ENCODE measurements at regions not wholly inside any gene's neighbourhood (a gene's known extent, or its start where the extent isn't known, plus 50 kb on each side); places are given as distances from the start of the nearest gene placed in this dataset.
"Not testable (repeated sequence)": the region's sequence is repeated elsewhere in the genome, so short reads cannot be mapped to it uniquely, and the experiment has no call there.

DNA sequence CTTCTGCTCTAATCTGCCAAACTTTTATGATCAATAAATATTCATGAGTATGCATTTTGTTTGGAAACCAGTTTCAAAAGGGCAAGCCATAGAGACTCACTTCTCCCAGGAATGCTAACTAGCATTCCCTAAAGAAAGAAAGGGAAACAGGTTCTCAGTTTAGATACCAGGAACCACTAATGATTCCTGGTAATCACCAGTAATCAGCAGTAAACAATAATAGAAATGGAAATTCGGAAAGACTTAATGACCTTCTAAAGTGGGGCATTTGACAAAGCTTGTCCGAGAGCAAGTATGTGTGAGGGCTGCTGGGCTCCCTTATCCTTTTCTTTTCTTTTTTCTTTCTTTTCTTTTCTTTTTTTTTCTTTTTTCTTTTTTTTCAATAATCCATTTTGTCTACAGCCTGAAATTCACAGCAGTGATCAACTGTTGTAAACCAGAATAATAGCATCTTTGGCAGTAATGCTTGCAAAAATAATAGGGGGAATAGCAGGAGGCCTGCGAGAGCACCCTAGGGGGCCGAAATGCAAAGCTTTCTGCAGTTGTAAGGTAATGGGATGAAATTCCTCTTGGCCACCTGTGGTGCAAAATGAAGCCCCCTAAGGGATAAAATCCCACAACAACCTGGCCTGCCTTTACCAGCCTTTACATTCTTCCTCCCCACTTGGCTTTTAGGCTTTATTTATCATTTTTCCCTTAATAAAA lies 253.2 kb downstream of the ZPLD1 start:
- DNase-seq, result no peak

- DNase-seq, result no peak
Measured at GRCh38 chr3:102688556-102688930, 253.7 kb downstream of the ZPLD1 start.

- no peak for DNase-seq
Measured at GRCh38 chr3:102691507-102691906, 256.7 kb downstream of the ZPLD1 start.

GRCh38 chr3:102699104-102699818 lies 264.4 kb downstream of the ZPLD1 start:
- DNase-seq, result no peak

GRCh38 chr3:102699819-102700140 lies 265.0 kb downstream of the ZPLD1 start:
- no peak for DNase-seq

- DNase-seq, result no peak
Measured at GRCh38 chr3:102712896-102713295, 278.1 kb downstream of the ZPLD1 start.

DNA sequence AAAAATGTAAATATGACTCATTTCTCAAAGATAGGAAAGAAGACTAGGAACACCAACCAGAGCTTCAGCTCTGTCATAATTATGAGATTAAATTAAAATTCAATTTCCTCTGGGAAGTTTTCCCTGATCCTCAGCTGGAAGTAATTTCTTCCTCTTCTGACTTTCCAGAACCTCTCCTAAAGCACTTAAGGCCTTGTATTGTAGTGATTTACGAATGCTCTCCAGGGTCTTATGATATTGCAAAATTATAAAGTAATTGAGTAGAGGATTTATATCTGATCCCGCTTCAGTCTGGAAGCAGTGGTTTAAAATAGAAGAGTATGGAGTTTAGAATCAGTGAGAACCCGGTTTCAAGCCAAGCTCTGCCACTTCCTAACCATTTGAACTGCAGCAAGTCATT lies 279.8 kb downstream of the ZPLD1 start:
- DNase-seq, result no peak

GRCh38 chr3:102715030-102715697 lies 280.3 kb downstream of the ZPLD1 start:
- no peak for DNase-seq

DNA sequence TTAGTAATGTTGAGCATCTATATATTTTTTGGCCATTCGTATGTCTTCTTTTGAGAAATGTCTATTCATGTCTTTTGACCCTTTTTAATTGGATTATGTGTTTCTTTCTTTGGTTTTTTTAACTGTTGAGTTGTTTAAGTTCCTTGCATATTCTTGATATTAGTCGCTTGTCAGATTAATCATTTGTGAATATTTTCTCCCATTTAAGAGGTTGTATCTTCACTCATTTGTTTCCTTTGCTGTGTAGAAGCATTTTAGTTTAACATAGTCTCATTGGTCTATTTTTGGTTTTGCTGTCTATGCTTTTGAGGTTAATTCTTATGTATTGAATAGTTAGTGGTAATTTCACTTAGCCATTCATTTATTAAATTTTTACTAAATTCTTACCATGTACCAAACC lies 283.8 kb downstream of the ZPLD1 start:
- no peak for DNase-seq

- DNase-seq, result no peak
Measured at GRCh38 chr3:102722317-102722716, 287.5 kb downstream of the ZPLD1 start.

DNA sequence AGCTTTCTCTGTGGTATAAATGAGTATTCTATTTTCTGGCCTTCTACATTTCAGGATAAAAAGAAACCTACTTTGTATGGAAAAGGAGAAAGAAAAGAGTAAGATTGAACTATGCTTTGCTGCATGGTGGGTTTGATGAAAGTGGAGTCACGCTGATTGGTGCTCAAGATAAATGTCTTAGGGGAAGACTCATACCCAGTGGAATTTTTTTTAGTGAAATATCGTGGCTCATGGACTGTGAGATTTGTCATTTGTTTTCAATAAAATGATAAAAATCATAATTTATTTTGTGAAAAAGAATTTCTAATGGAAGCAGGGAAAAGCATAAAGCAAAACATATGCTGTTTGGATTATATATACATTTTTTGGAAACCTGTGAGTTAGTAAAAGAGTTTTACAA lies 292.5 kb downstream of the ZPLD1 start:
- DNase-seq, result no peak

DNA sequence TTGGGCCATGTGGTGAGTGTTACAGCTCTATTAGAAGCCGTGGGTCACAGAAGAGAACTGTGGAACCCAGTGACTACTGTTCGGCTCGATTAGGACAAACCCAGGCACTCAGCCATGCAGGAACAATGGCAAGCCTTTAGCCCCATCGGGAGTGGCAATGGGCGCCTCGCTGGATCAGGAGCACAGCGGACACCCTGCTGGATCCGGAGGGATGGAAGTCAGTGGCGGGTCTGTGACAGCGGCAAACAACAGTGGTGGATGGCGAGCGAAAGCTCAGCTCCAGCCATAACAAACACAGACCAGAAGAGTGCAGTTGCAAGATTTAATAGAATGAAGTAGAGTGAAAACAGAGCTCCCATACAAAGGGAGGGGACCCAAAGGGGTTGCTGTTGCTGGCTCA lies 297.8 kb downstream of the ZPLD1 start:
- not testable (repeated sequence) for DNase-seq

GRCh38 chr3:102733791-102734563 lies 299.2 kb downstream of the ZPLD1 start:
- no peak for DNase-seq

DNA sequence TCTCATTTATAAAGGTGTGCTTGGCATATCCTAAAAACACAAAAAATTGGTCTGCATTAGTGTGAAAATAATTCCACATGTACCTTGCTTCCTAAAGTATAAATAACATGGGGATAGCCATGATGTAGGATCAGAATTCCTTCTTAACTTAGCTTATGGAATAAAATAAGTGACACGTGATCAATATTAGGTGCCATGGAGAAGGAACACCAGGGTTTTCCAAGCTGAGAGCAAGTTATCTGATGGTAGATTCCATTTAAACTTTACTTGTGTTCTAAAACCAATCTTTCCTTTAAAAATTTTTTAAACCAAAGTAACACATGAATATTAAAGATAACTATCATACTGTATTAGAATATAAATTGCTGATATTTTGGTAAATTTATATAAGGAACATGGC lies 300.5 kb downstream of the ZPLD1 start:
- DNase-seq, result no peak

DNA sequence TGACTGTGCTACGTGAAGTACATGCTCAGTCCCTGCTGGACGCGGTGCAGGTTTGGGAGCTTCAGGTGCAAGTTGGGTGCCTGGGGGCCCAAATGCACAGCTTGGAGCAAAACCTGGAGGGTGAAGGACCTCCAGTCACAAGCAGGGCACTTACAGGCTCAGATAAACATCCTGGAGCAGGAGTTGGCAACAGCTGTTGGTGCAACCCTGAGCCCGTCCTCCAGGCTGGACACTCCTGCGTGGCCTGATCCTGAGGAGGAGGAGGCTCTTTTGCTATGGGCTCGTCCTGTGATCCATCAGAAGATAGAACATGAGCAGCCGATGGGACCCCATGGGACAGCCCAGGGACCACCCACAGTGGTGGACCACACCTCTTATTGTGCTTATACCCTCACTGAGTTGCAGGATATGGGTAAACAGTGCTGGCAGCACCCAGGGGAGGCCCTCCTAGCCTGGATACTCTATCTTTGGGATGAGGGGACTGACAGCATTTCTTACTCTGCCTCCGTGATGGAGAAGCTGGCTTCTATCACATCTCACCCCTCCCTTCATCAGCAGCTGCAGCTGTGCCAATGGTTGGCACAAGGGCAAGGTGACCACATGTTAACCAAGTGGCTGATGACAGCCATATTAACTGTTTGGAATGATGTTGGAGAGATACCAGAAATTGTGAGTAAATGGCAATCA lies 301.6 kb downstream of the ZPLD1 start:
- DNase-seq, result no peak

- DNase-seq, result no peak
Measured at GRCh38 chr3:102736975-102737304, 302.1 kb downstream of the ZPLD1 start.

- DNase-seq, result no peak
Measured at GRCh38 chr3:102737353-102737752, 302.5 kb downstream of the ZPLD1 start.

- no peak for DNase-seq
Measured at GRCh38 chr3:102741105-102741504, 306.3 kb downstream of the ZPLD1 start.

- DNase-seq, result no peak
Measured at GRCh38 chr3:102741694-102742093, 306.9 kb downstream of the ZPLD1 start.

DNA sequence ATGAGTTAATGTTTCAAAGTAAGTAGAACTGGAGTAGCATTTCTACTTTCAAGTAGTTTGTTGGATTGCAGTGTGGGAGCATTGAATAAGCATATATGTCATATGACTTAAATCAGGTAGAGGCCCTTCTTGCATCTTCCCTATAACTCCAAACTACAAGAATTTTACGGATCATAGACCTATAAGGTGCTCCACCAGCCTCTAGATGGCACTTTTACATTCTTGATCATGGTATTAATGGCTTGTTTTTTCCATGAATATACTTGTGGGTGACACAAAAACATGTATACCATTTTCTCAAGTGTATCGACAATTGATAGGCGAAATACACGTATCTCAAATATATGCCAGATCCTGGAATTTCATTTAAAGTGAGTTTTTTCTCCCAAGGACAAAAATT lies 311.1 kb downstream of the ZPLD1 start:
- no peak for DNase-seq

DNA sequence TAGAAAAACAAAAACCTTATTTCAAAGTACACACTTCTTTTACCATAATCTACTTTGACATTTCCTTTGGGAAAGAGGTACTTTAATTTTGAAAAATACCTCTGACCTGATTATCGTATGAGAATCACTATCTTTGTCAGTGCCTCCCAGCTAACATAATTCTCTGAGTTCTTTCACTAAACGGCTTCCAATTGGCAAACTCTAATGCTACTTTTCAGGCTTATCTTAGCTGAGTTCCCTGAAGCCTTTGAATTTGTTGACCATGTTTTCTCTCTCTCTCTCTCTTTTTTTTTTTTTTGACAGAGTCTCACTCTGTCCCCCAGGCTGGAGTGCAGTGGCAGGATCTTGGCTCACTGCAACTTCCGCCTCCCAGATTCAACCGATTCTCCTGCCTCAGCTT lies 312.8 kb downstream of the ZPLD1 start:
- DNase-seq, result no peak

- no peak for DNase-seq
Measured at GRCh38 chr3:102748646-102749045, 313.8 kb downstream of the ZPLD1 start.

GRCh38 chr3:102750322-102750721 lies 315.5 kb downstream of the ZPLD1 start:
- no peak for DNase-seq

All from hematopoietic multipotent progenitor cell treated with erythropoietin and hydrocortisone succinate and interleukin-3 and kit ligand, for 8 days (in vitro differentiated cells).